Endothelial cell of umbilical vein (primary cell): ENCODE measurements at regions not wholly inside any gene's neighbourhood (a gene's known extent, or its start where the extent isn't known, plus 50 kb on each side); places are given as distances from the start of the nearest gene placed in this dataset.

Source experiments
- BruUV-seq: library from RNA; stranded (reverse); fragments of 400-500 nt; replicated peaks from 2 replicates; lab custom pipeline; 2021; lab: Mats Ljungman, UMichigan
- CTCF ChIA-PET: fragments of 300-600, 350-600 bp; sonication (Branson Sonifier 250); formaldehyde crosslinking; loops from one replicate; lab custom pipeline; 2021; ENCODE audit warnings: antibody characterized with exemption, inconsistent platforms; lab: Charles Lee
- POLR2A ChIA-PET: fragments of 300-600, 350-600 bp; sonication (Branson Sonifier 250); formaldehyde crosslinking; loops from one replicate; lab custom pipeline; 2021; ENCODE audit warnings: antibody characterized with exemption, inconsistent platforms; lab: Charles Lee
- DNase-seq: peaks from one replicate; pipeline ENCODE4 v3.0.0-alpha.2; 2011; ENCODE audit warnings: low read depth, low spot score
- FAIRE-seq: peaks from 2 replicates; lab custom pipeline; 2011; peaks lifted over from hg19 to GRCh38; lab: Jason Lieb, UNC
- H2AFZ ChIP-seq: 2 replicates; pipeline ENCODE4 v1.6.0; 2012; ENCODE audit warnings: low read depth, low read length, control low read depth, inconsistent platforms
- H3K27ac ChIP-seq: 2 replicates; pipeline ENCODE4 v1.5.1; 2011; ENCODE audit warnings: low read depth, mild to moderate bottlenecking, control low read depth, low read length, moderate library complexity; ENCODE audit not compliant: insufficient read depth
- H3K27me3 ChIP-seq, 2 experiments: 2 replicates each; pipeline versions ENCODE4 v1.6.0 to v1.6.1; 2011; ENCODE audit warnings: low read length in 2 of 2, mixed read lengths in 1 of 2; ENCODE audit not compliant: control insufficient read depth in 2 of 2, insufficient read depth in 2 of 2
- H3K36me3 ChIP-seq, 2 experiments: 2 replicates in 1 of 2; 3 replicates in 1 of 2; pipeline ENCODE4 v1.5.1; 2011; ENCODE audit warnings: low read length in 2 of 2, mild to moderate bottlenecking in 1 of 2, moderate library complexity in 1 of 2; ENCODE audit not compliant: control insufficient read depth in 2 of 2, insufficient read depth in 2 of 2; ENCODE audit errors: extremely low read depth in 1 of 2
- H3K4me1 ChIP-seq: 3 replicates; pipeline ENCODE4 v1.5.1; 2011; ENCODE audit warnings: mild to moderate bottlenecking, low read length; ENCODE audit not compliant: control insufficient read depth, insufficient read depth; ENCODE audit errors: extremely low read depth
- H3K4me2 ChIP-seq: 2 replicates; pipeline ENCODE4 v1.6.1; 2011; ENCODE audit warnings: low read length, control low read depth, mixed read lengths; ENCODE audit not compliant: insufficient read depth
- H3K4me3 ChIP-seq, 3 experiments: fragments of 200-600 bp in 1 of 3; sonication (generic), shearing (Covaris generic) in 1 of 3; replicated peaks in 1 of 3; 2 replicates each; pipeline ENCODE4 v1.5.1; 2011 to 2016; ENCODE audit warnings: control low read depth in 3 of 3, low read length in 3 of 3, mild to moderate bottlenecking in 2 of 3, inconsistent platforms in 1 of 3, low read depth in 1 of 3, moderate library complexity in 1 of 3; ENCODE audit not compliant: insufficient read depth in 1 of 3
- H3K79me2 ChIP-seq: 2 replicates; pipeline ENCODE4 v1.6.0; 2012; ENCODE audit warnings: low read length, inconsistent platforms; ENCODE audit not compliant: control insufficient read depth, insufficient read depth
- H3K9ac ChIP-seq: replicated peaks from 2 replicates; pipeline ENCODE3; 2011; ENCODE audit warnings: low read length, control low read depth; ENCODE audit not compliant: insufficient read depth; ENCODE audit errors: extremely low read depth
- H3K9me1 ChIP-seq: replicated peaks from 3 replicates; pipeline ENCODE4 v1.6.0; 2011; ENCODE audit warnings: mild to moderate bottlenecking, low read length; ENCODE audit not compliant: control insufficient read depth, insufficient read depth; ENCODE audit errors: extremely low read depth
- H3K9me3 ChIP-seq: replicated peaks from 2 replicates; pipeline ENCODE4 v1.5.1; 2012; ENCODE audit warnings: low read length, inconsistent platforms; ENCODE audit not compliant: control insufficient read depth, insufficient read depth
- H4K20me1 ChIP-seq: replicated peaks from 2 replicates; pipeline ENCODE3; 2011; ENCODE audit warnings: mild to moderate bottlenecking, low read length; ENCODE audit not compliant: control insufficient read depth, insufficient read depth; ENCODE audit errors: extremely low read depth
- CTCF ChIP-seq, 2 donors: IDR thresholded peaks; 1 replicate in 1 of 2; 2 replicates in 1 of 2; pipeline ENCODE4 v1.5.1; 2011; ENCODE audit warnings: low read length in 2 of 2, mild to moderate bottlenecking in 2 of 2, moderate library complexity in 2 of 2, control low read depth in 1 of 2, inconsistent platforms in 1 of 2, low read depth in 1 of 2; ENCODE audit not compliant: insufficient read depth in 1 of 2; ENCODE audit errors: extremely low read depth in 1 of 2
- EZH2 ChIP-seq: IDR thresholded peaks from 2 replicates; pipeline ENCODE4 v1.6.1; 2012; ENCODE audit warnings: borderline replicate concordance, low read depth, mild to moderate bottlenecking, moderate library complexity, low read length, inconsistent platforms; ENCODE audit not compliant: severe bottlenecking
- FOS ChIP-seq: IDR thresholded peaks from 2 replicates; pipeline ENCODE4 v1.6.1; 2011; ENCODE audit warnings: mild to moderate bottlenecking, low read length, moderate library complexity, borderline replicate concordance; ENCODE audit not compliant: insufficient read depth
- GATA2 ChIP-seq: IDR thresholded peaks from 2 replicates; pipeline ENCODE4 v1.7.0; 2011; ENCODE audit warnings: low read depth, mild to moderate bottlenecking, moderate library complexity, mixed read lengths, low read length; ENCODE audit not compliant: insufficient read length, insufficient read depth
- JUN ChIP-seq: IDR thresholded peaks from 2 replicates; pipeline ENCODE4 v1.6.1; 2011; ENCODE audit warnings: borderline replicate concordance, low read depth; ENCODE audit not compliant: insufficient read length, insufficient read depth
- MAX ChIP-seq: IDR thresholded peaks from 2 replicates; pipeline ENCODE4 v1.6.1; 2011; ENCODE audit not compliant: insufficient read depth, insufficient read length
- MYC ChIP-seq: IDR thresholded peaks from one replicate; pipeline ENCODE4 v1.6.1; 2011; ENCODE audit warnings: mild to moderate bottlenecking, low read depth, low read length
- POLR2A ChIP-seq: IDR thresholded peaks from 2 replicates; pipeline ENCODE4 v1.6.1; 2012; ENCODE audit warnings: low read depth, mild to moderate bottlenecking, control low read depth, low read length
- POLR2AphosphoS5 ChIP-seq: IDR thresholded peaks from 2 replicates; pipeline ENCODE4 v1.6.1; 2012; ENCODE audit warnings: low read depth, mild to moderate bottlenecking, control low read depth, low read length, moderate library complexity; ENCODE audit not compliant: insufficient read depth
- dilution Hi-C: fragments of 300-500 bp; cut with MboI; formaldehyde crosslinking; loops from one replicate; pipeline ENCODE4 v1.15.0; 2019; ENCODE audit warnings: low sequenced_read_pairs; ENCODE audit not compliant: extremely low pct_ligation_motif_present
- intact Hi-C: fragments of 100-400 bp; cut with micrococcal nuclease; formaldehyde crosslinking; loops from one replicate; pipeline ENCODE4 v1.10.0; 2022

DNA sequence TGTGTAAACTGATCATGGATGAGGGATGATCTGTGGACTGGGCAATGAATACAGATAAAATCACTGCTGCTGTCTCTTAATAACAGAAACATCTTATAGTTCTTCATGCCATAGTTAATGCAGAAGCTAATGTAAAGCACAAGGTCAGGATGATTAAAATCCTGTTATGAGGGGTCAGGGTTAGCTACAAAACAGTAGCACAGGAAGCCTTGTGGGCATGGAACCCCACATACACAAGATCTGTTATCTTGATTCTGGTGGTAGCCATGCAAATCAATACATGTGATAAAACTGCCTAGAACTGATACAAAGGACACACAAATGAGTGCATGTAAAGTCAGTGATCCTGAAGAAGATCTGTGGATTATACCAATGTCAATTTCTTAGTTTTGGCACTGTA is 96.4 kb downstream of the KLF12 start:
- BruUV-seq: no TSS peak
- Histone ChIP-seq H3K36me3 (no peaks in the 10 kb centered on the region), H3K4me3 (no peak overlapping the region), H3K27me3 (no peaks in the 10 kb centered on the region), H3K9me1 (no peaks in the 10 kb centered on the region), H4K20me1 (no peaks in the 10 kb centered on the region), H2AFZ (no peak overlapping the region), H3K4me1 (no peaks in the 10 kb centered on the region), H3K27ac (no peak overlapping the region), H3K79me2 (peaks cover 20% of the 10 kb centered on the region), H3K4me2 (no peak overlapping the region), H3K9me3 (no peaks in the 10 kb centered on the region), H3K9ac (no peak overlapping the region)
- no peak for TF ChIP-seq FOS
- TF ChIP-seq MYC: no peak
- TF ChIP-seq MAX: no peak
- TF ChIP-seq EZH2: no peak
- TF ChIP-seq JUN: no peak
- no peak for TF ChIP-seq POLR2AphosphoS5
- TF ChIP-seq POLR2A: no peak
- TF ChIP-seq CTCF (IDR thresholded peaks at IDR 0.05; ENCODE audit: extremely low read depth in 1 of 2, insufficient read depth in 1 of 2, low read depth in 1 of 2, low read length in 2 of 2): no peak
- TF ChIP-seq GATA2: no peak
- DNase-seq: no peak
- ChIA-PET CTCF (no interaction called here), POLR2A (no interaction called here)
- dilution Hi-C loops: no loop called here
- no peak for FAIRE-seq
- intact Hi-C loops: no loop called here
